Hepatocyte (in vitro differentiated cells): ENCODE measurements at regions not wholly inside any gene's neighbourhood (a gene's known extent, or its start where the extent isn't known, plus 50 kb on each side); places are given as distances from the start of the nearest gene placed in this dataset.

Experiments
- DNase-seq: peaks from one replicate; pipeline ENCODE4 v3.0.0-alpha.2; 2016; ENCODE audit warnings: low spot score
- H2AFZ ChIP-seq: fragments of 200-600 bp; sonication (generic); 2 replicates; pipeline ENCODE4 v1.6.0; 2016; ENCODE audit warnings: antibody characterized with exemption, mild to moderate bottlenecking
- H3K27ac ChIP-seq: fragments of 200-600 bp; sonication (generic); 2 replicates; pipeline ENCODE4 v1.5.1; 2016; ENCODE audit warnings: mild to moderate bottlenecking
- H3K27me3 ChIP-seq: fragments of 200-600 bp; sonication (generic); 2 replicates; pipeline ENCODE4 v1.6.1; 2016
- H3K36me3 ChIP-seq: fragments of 200-600 bp; sonication (generic); replicated peaks from 2 replicates; pipeline ENCODE4 v1.5.1; 2016; ENCODE audit warnings: low read depth; ENCODE audit not compliant: insufficient read depth
- H3K4me1 ChIP-seq: fragments of 200-600 bp; sonication (generic); 2 replicates; pipeline ENCODE4 v1.5.1; 2016; ENCODE audit warnings: mild to moderate bottlenecking, moderate library complexity; ENCODE audit not compliant: insufficient read depth
- H3K4me2 ChIP-seq: fragments of 200-600 bp; sonication (generic); 2 replicates; pipeline ENCODE4 v1.6.0; 2016
- H3K4me3 ChIP-seq: fragments of 200-600 bp; sonication (generic); 2 replicates; pipeline ENCODE4 v1.5.1; 2016; ENCODE audit warnings: mild to moderate bottlenecking
- H3K79me2 ChIP-seq: fragments of 200-600 bp; sonication (generic); 2 replicates; pipeline ENCODE4 v1.6.0; 2017; ENCODE audit warnings: mild to moderate bottlenecking
- H3K9me2 ChIP-seq: fragments of 200-600 bp; sonication (generic); replicated peaks from 2 replicates; pipeline ENCODE4 v1.6.0; 2017; ENCODE audit warnings: mild to moderate bottlenecking; ENCODE audit not compliant: insufficient read depth
- H3K9me3 ChIP-seq: fragments of 200-600 bp; sonication (generic); 2 replicates; pipeline ENCODE4 v1.5.1; 2016; ENCODE audit warnings: low read depth, mild to moderate bottlenecking
- H4K20me1 ChIP-seq: fragments of 200-600 bp; sonication (generic); 2 replicates; pipeline ENCODE4 v1.6.0; 2016; ENCODE audit warnings: mild to moderate bottlenecking; ENCODE audit not compliant: insufficient read depth, poor library complexity, severe bottlenecking
- CTCF ChIP-seq: fragments of 200-600 bp; sonication (generic); IDR thresholded peaks from 2 replicates; pipeline ENCODE4 v1.5.1; 2016; ENCODE audit warnings: antibody characterized with exemption, mild to moderate bottlenecking; ENCODE audit not compliant: poor library complexity
- EZH2 ChIP-seq: fragments of 200-600 bp; sonication (generic); IDR thresholded peaks from 2 replicates; pipeline ENCODE4 v1.6.1; 2016; ENCODE audit warnings: antibody characterized with exemption, mild to moderate bottlenecking, borderline replicate concordance
- EZH2phosphoT487 ChIP-seq: fragments of 200-600 bp; sonication (generic); IDR thresholded peaks from one replicate; pipeline ENCODE4 v1.6.1; 2018; ENCODE audit warnings: antibody characterized with exemption, mild to moderate bottlenecking, low read depth, moderate library complexity; ENCODE audit not compliant: unreplicated experiment, severe bottlenecking
- WGBS: methylation state at CpG from one replicate; pipeline ENCODE4 v1.1.6; 2016; ENCODE audit warnings: low lambda C conversion rate; ENCODE audit errors: missing lambda C conversion rate; 5-methylcytosine and 5-hydroxymethylcytosine counted together

- H3K9me3 ChIP-seq: no peaks in the 10 kb centered on the region
- no peak overlapping the region for H3K27ac ChIP-seq
- H3K4me3 ChIP-seq: no peak overlapping the region
- no peaks in the 10 kb centered on the region for H3K79me2 ChIP-seq
- no peak overlapping the region for H3K4me2 ChIP-seq
- H3K9me2 ChIP-seq: no peaks in the 10 kb centered on the region
- H3K27me3 ChIP-seq: no peaks in the 10 kb centered on the region
- no peak for DNase-seq
- H4K20me1 ChIP-seq: no peaks in the 10 kb centered on the region
- no peak overlapping the region for H2AFZ ChIP-seq
- TF ChIP-seq EZH2 (no peak), CTCF (no peak), EZH2phosphoT487 (no peak)
- no peaks in the 10 kb centered on the region for H3K36me3 ChIP-seq
- 96% methylated on average over 6 of the region's 6 CpGs for WGBS
- no peaks in the 10 kb centered on the region for H3K4me1 ChIP-seq
These were observed 1634.6 kb upstream of the CELF4 start for GRCh38 chr18:39200153-39200552.

GRCh38 chr18:39199231-39199855 lies 1633.7 kb upstream of the CELF4 start:
- DNase-seq: no peak
- Histone ChIP-seq H2AFZ (no peak overlapping the region), H3K4me2 (no peak overlapping the region), H3K27me3 (no peaks in the 10 kb centered on the region), H3K36me3 (no peaks in the 10 kb centered on the region), H3K4me3 (no peak overlapping the region), H3K9me2 (no peaks in the 10 kb centered on the region), H3K79me2 (no peaks in the 10 kb centered on the region), H3K27ac (no peak overlapping the region), H3K9me3 (no peaks in the 10 kb centered on the region), H4K20me1 (no peaks in the 10 kb centered on the region), H3K4me1 (no peaks in the 10 kb centered on the region)
- TF ChIP-seq CTCF (no peak), EZH2phosphoT487 (no peak), EZH2 (no peak)
- 78% methylated on average over 5 of the region's 5 CpGs for WGBS

- WGBS: 79% methylated on average over 4 of the region's 4 CpGs
- no peak overlapping the region for H3K27ac ChIP-seq
- H2AFZ ChIP-seq: no peak overlapping the region
- no peaks in the 10 kb centered on the region for H3K79me2 ChIP-seq
- no peak overlapping the region for H3K4me2 ChIP-seq
- no peaks in the 10 kb centered on the region for H3K4me1 ChIP-seq
- H3K4me3 ChIP-seq: no peak overlapping the region
- no peak for TF ChIP-seq CTCF
- TF ChIP-seq EZH2: no peak
- TF ChIP-seq EZH2phosphoT487: no peak
- H3K27me3 ChIP-seq: no peaks in the 10 kb centered on the region
- no peaks in the 10 kb centered on the region for H4K20me1 ChIP-seq
- no peaks in the 10 kb centered on the region for H3K9me3 ChIP-seq
- no peaks in the 10 kb centered on the region for H3K9me2 ChIP-seq
- no peaks in the 10 kb centered on the region for H3K36me3 ChIP-seq
- no peak for DNase-seq
These were observed 1632.8 kb upstream of the CELF4 start for GRCh38 chr18:39198376-39198775.

- Histone ChIP-seq H3K4me1 (no peaks in the 10 kb centered on the region), H2AFZ (no peak overlapping the region), H3K4me2 (no peak overlapping the region), H3K4me3 (no peak overlapping the region), H3K9me3 (no peaks in the 10 kb centered on the region), H3K9me2 (no peaks in the 10 kb centered on the region), H4K20me1 (no peaks in the 10 kb centered on the region), H3K27ac (no peak overlapping the region), H3K36me3 (no peaks in the 10 kb centered on the region), H3K79me2 (no peaks in the 10 kb centered on the region), H3K27me3 (no peaks in the 10 kb centered on the region)
- WGBS: 79% methylated on average over 1 of the region's 1 CpG
- DNase-seq: no peak
- TF ChIP-seq EZH2 (no peak), EZH2phosphoT487 (no peak), CTCF (no peak)
These were observed 1626.3 kb upstream of the CELF4 start for GRCh38 chr18:39191931-39192330.
